ENCODE measurements at regions not wholly inside any gene's neighbourhood (a gene's known extent, or its start where the extent isn't known, plus 50 kb on each side); places are given as distances from the start of the nearest gene placed in this dataset.

DNA sequence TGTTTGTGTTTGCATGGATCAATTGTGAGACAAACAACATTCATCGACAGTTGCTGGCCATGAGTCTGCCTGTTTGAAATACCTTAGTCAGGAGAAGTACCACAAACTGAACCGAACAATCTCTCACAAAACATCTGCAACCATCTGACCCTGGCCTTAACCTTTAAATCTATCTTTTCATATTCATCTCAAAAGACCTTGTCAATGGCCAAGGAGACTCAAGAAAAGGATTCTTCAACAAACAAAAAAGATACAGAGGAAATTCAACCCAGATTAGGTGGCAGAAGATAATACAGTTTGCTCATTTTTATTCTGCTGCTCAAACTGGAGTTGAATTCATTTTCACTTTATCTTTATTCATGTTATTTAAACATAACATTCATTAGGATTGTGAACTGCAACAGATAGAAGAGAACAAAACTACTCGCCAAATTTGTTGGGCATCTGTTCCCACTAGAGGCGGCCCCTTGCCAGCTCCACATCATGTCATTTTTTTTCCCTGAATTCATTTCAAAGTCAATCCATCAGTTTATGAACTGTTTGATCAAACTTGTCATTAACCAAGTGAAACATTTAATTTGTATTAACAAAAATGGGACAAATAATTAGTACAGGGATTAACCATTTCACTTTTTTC lies 152.3 kb upstream of the OTX2 start:
- ChIA-PET CTCF (interaction anchor here (0.6 kb wide), 1 partner anchor 53 kb away, joined by 3 read pairs; no protein-coding TSS in a partner anchor), POLR2A (no interaction called here)
- Histone ChIP-seq H3K27me3 (ENCODE audit: control insufficient read depth, insufficient read depth, low read length) (no peaks in the 10 kb centered on the region), H3K27ac (ENCODE audit: low read length) (no peak overlapping the region), H3K4me3 (ENCODE audit: low read depth in 2 of 2, low read length in 2 of 2) (no peak overlapping the region), H3K4me1 (ENCODE audit: control insufficient read depth, insufficient read depth, low read length) (no peaks in the 10 kb centered on the region), H3K36me3 (ENCODE audit: control insufficient read depth, insufficient read depth, low read length) (no peaks in the 10 kb centered on the region; the same call in 1 of the 2 replicates), H3K9me3 (ENCODE audit: control insufficient read depth, insufficient read depth, low read depth, low read length) (no peaks in the 10 kb centered on the region)
- no peak for DNase-seq (ENCODE audit: low read depth, low spot score)
- in situ Hi-C loops (cut with HindIII; ENCODE audit: low pct_unique_long_range_greater_than_20kb, low sequenced_read_pairs) = no loop called here
- no TSS peak for BruUV-seq (replicated peaks)
- no peak for TF ChIP-seq SIN3A (IDR thresholded peaks at IDR 0.05; ENCODE audit: borderline replicate concordance, insufficient read depth, low read depth, low read length)
- TF ChIP-seq, protein P1, sequence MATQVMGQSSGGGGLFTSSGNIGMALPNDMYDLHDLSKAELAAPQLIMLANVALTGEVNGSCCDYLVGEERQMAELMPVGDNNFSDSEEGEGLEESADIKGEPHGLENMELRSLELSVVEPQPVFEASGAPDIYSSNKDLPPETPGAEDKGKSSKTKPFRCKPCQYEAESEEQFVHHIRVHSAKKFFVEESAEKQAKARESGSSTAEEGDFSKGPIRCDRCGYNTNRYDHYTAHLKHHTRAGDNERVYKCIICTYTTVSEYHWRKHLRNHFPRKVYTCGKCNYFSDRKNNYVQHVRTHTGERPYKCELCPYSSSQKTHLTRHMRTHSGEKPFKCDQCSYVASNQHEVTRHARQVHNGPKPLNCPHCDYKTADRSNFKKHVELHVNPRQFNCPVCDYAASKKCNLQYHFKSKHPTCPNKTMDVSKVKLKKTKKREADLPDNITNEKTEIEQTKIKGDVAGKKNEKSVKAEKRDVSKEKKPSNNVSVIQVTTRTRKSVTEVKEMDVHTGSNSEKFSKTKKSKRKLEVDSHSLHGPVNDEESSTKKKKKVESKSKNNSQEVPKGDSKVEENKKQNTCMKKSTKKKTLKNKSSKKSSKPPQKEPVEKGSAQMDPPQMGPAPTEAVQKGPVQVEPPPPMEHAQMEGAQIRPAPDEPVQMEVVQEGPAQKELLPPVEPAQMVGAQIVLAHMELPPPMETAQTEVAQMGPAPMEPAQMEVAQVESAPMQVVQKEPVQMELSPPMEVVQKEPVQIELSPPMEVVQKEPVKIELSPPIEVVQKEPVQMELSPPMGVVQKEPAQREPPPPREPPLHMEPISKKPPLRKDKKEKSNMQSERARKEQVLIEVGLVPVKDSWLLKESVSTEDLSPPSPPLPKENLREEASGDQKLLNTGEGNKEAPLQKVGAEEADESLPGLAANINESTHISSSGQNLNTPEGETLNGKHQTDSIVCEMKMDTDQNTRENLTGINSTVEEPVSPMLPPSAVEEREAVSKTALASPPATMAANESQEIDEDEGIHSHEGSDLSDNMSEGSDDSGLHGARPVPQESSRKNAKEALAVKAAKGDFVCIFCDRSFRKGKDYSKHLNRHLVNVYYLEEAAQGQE (IDR thresholded peaks at IDR 0.05; ENCODE audit: insufficient read depth in 1 of 2, low read depth in 2 of 2, low read length in 1 of 2) = no peak
- TF ChIP-seq, protein P2, sequence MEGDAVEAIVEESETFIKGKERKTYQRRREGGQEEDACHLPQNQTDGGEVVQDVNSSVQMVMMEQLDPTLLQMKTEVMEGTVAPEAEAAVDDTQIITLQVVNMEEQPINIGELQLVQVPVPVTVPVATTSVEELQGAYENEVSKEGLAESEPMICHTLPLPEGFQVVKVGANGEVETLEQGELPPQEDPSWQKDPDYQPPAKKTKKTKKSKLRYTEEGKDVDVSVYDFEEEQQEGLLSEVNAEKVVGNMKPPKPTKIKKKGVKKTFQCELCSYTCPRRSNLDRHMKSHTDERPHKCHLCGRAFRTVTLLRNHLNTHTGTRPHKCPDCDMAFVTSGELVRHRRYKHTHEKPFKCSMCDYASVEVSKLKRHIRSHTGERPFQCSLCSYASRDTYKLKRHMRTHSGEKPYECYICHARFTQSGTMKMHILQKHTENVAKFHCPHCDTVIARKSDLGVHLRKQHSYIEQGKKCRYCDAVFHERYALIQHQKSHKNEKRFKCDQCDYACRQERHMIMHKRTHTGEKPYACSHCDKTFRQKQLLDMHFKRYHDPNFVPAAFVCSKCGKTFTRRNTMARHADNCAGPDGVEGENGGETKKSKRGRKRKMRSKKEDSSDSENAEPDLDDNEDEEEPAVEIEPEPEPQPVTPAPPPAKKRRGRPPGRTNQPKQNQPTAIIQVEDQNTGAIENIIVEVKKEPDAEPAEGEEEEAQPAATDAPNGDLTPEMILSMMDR (IDR thresholded peaks at IDR 0.05) = no peak
- intact Hi-C loops (cut with micrococcal nuclease; ENCODE audit: unreplicated experiment) = no loop called here
- no peak for ATAC-seq

DNA sequence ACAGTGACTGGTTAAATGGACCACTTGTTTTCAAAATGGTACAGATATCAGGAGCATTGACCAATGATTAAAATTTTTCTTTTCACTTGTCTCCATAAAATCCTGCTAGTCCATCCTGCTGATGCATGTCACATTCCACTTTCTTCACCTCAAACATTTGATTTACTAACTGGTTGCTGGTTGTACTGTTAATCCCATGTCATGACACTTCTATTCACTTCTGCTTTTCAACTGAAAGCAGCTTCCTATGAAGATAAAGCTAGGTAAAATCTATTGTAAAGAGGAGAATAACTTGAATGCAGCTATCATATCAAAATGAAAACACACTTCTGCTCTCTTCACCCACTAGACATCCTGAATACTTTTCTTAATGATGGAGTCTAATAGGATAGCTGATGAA lies 149.6 kb upstream of the OTX2 start:
- Histone ChIP-seq H3K36me3 (ENCODE audit: control insufficient read depth, insufficient read depth, low read length) (no peaks in the 10 kb centered on the region; the same call in 1 of the 2 replicates), H3K27ac (ENCODE audit: low read length) (no peak overlapping the region), H3K9me3 (ENCODE audit: control insufficient read depth, insufficient read depth, low read depth, low read length) (no peaks in the 10 kb centered on the region), H3K4me1 (ENCODE audit: control insufficient read depth, insufficient read depth, low read length) (no peaks in the 10 kb centered on the region), H3K27me3 (ENCODE audit: control insufficient read depth, insufficient read depth, low read length) (no peaks in the 10 kb centered on the region), H3K4me3 (ENCODE audit: low read depth in 2 of 2, low read length in 2 of 2) (no peak overlapping the region)
- BruUV-seq (replicated peaks) = no TSS peak
- intact Hi-C loops (cut with micrococcal nuclease; ENCODE audit: unreplicated experiment) = no loop called here
- in situ Hi-C loops (cut with HindIII; ENCODE audit: low pct_unique_long_range_greater_than_20kb, low sequenced_read_pairs) = no loop called here
- CTCF ChIA-PET = interaction anchor here (0.5 kb wide), 1 partner anchor 225 kb away, joined by 5 read pairs; no protein-coding TSS in a partner anchor
- ATAC-seq (no peak), DNase-seq (ENCODE audit: low read depth, low spot score) (no peak)
- TF ChIP-seq TCF7L2 (IDR thresholded peaks at IDR 0.05; ENCODE audit: low read depth, low read length) (no peak), SIN3A (IDR thresholded peaks at IDR 0.05; ENCODE audit: borderline replicate concordance, insufficient read depth, low read depth, low read length) (no peak), POLR2AphosphoS5 (IDR thresholded peaks at IDR 0.05; ENCODE audit: low read depth, low read length) (no peak)
- TF ChIP-seq, protein P2 (IDR thresholded peaks at IDR 0.05) = no peak
- TF ChIP-seq, protein P1 (IDR thresholded peaks at IDR 0.05; ENCODE audit: insufficient read depth in 1 of 2, low read depth in 2 of 2, low read length in 1 of 2) = no peak
- POLR2A ChIA-PET = no interaction called here
